ENCODE measurements at regions not wholly inside any gene's neighbourhood (a gene's known extent, or its start where the extent isn't known, plus 50 kb on each side); places are given as distances from the start of the nearest gene placed in this dataset.
"Not testable (repeated sequence)": the region's sequence is repeated elsewhere in the genome, so short reads cannot be mapped to it uniquely, and the experiment has no call there.

- no peaks in the 10 kb centered on the region for H3K9me3 ChIP-seq
- 71 to 80% (median 73%) methylated on average over 3 of the region's 3 CpGs for WGBS, 5 donors
- H3K27me3 ChIP-seq (replicated peaks in 1 of 7): no peaks in the 10 kb centered on the region
- H3K4me3 ChIP-seq: no peak overlapping the region
- peaks cover 0 to 7% (median 0%) of the 10 kb centered on the region in 6 donors for H3K4me1 ChIP-seq
- no peak for DNase-seq
- no peaks in the 10 kb centered on the region for H3K36me3 ChIP-seq
- H3K27ac ChIP-seq: no peak overlapping the region
- intact Hi-C loops (cut with DNase I; ENCODE audit: low total_unique reads): no loop called here
- TF ChIP-seq, protein P1, sequence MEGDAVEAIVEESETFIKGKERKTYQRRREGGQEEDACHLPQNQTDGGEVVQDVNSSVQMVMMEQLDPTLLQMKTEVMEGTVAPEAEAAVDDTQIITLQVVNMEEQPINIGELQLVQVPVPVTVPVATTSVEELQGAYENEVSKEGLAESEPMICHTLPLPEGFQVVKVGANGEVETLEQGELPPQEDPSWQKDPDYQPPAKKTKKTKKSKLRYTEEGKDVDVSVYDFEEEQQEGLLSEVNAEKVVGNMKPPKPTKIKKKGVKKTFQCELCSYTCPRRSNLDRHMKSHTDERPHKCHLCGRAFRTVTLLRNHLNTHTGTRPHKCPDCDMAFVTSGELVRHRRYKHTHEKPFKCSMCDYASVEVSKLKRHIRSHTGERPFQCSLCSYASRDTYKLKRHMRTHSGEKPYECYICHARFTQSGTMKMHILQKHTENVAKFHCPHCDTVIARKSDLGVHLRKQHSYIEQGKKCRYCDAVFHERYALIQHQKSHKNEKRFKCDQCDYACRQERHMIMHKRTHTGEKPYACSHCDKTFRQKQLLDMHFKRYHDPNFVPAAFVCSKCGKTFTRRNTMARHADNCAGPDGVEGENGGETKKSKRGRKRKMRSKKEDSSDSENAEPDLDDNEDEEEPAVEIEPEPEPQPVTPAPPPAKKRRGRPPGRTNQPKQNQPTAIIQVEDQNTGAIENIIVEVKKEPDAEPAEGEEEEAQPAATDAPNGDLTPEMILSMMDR (IDR thresholded peaks at IDR 0.05 in 8 of 11, conservative IDR thresholded peaks at IDR 0.05 in 3 of 11): no peak
- TF ChIP-seq POLR2AphosphoS5 (IDR thresholded peaks at IDR 0.05): no peak
- TF ChIP-seq POLR2A (IDR thresholded peaks at IDR 0.05): no peak
These were observed 124.1 kb downstream of the ZNF365 start for GRCh38 chr10:62498271-62498670.

GRCh38 chr10:62500116-62500515 lies 125.9 kb downstream of the ZNF365 start:
- H3K27me3 ChIP-seq (replicated peaks in 1 of 7); H3K36me3 ChIP-seq; DNase-seq; H3K9me3 ChIP-seq; intact Hi-C loops (cut with DNase I; ENCODE audit: low total_unique reads); H3K4me3 ChIP-seq; H3K27ac ChIP-seq; H3K4me1 ChIP-seq: not testable (repeated sequence)
- WGBS, 5 donors: 60 to 80% (median 65%) methylated on average over 3 to 5 of the region's 5 CpGs

DNA sequence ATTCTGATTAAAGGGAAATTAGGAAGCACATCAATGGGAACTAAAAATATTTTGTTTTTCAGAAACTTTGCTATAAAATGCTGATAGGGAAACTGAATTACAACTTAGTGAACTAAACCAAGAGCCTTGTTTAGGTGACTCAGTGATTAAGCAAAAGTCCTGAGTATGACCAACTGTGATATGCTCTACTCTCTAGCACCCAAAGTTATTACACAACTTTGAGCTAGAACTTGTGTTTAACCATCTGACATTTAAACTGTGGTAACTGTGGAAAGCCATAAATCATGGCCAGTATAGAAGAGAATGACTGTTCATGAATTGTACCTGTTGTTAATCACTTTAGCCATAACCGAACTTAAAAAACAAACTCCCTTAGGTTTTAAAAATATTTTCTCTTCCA lies 127.4 kb downstream of the ZNF365 start:
- H3K9me3 ChIP-seq: no peaks in the 10 kb centered on the region
- intact Hi-C loops (cut with DNase I; ENCODE audit: low total_unique reads): no loop called here
- TF ChIP-seq, protein P1 (IDR thresholded peaks at IDR 0.05 in 8 of 11, conservative IDR thresholded peaks at IDR 0.05 in 3 of 11): no peak
- TF ChIP-seq POLR2A (IDR thresholded peaks at IDR 0.05): no peak
- TF ChIP-seq POLR2AphosphoS5 (IDR thresholded peaks at IDR 0.05): no peak
- WGBS, 5 donors: 42 to 85% (median 73%) methylated on average over 1 of the region's 1 CpG
- DNase-seq: no peak
- H3K4me1 ChIP-seq: peaks cover 0 to 8% (median 0%) of the 10 kb centered on the region in 6 donors
- H3K27me3 ChIP-seq (replicated peaks in 1 of 7): no peaks in the 10 kb centered on the region
- H3K4me3 ChIP-seq: no peak overlapping the region
- no peak overlapping the region for H3K27ac ChIP-seq
- no peaks in the 10 kb centered on the region for H3K36me3 ChIP-seq

DNA sequence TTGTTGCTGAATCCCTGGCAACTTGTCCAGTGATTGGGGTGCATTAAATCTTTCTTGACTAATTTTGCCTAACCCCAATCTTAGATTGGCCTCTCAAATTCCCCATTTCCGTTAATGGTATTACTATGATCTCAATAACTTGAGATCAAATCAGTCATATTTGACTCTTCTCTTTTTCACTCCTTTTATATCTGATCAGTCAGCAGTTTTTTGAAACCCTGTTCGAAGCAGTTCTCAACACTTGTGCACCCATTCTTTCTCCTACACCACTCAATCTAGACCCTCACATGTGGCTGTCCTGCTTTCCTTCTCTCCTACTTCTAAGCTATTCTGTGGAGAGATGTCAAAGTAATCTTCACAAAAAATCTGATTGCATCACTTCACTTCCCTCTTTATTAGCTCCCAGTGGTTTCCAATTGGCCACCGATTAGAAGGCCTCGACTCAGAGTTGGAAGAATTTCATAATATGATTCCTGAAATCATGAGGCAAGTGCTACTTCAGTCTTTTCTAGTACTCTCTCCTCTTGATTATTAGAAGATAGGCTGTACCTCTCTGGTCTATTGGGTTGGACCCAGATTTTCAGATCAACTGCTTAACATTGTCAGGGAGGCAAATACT lies 128.9 kb downstream of the ZNF365 start:
- no peak for DNase-seq
- TF ChIP-seq POLR2A (IDR thresholded peaks at IDR 0.05) (no peak), POLR2AphosphoS5 (IDR thresholded peaks at IDR 0.05) (no peak)
- TF ChIP-seq, protein P1 (IDR thresholded peaks at IDR 0.05 in 8 of 11, conservative IDR thresholded peaks at IDR 0.05 in 3 of 11): no peak
- intact Hi-C loops (cut with DNase I; ENCODE audit: low total_unique reads): no loop called here
- WGBS, 5 donors: 52 to 84% (median 71%) methylated on average over 4 of the region's 4 CpGs
- Histone ChIP-seq H3K9me3 (no peaks in the 10 kb centered on the region), H3K4me3 (no peak overlapping the region), H3K27ac (no peak overlapping the region), H3K36me3 (no peaks in the 10 kb centered on the region), H3K4me1 (peaks cover 0 to 14% (median 0%) of the 10 kb centered on the region in 6 donors), H3K27me3 (replicated peaks in 1 of 7) (no peaks in the 10 kb centered on the region)

DNA sequence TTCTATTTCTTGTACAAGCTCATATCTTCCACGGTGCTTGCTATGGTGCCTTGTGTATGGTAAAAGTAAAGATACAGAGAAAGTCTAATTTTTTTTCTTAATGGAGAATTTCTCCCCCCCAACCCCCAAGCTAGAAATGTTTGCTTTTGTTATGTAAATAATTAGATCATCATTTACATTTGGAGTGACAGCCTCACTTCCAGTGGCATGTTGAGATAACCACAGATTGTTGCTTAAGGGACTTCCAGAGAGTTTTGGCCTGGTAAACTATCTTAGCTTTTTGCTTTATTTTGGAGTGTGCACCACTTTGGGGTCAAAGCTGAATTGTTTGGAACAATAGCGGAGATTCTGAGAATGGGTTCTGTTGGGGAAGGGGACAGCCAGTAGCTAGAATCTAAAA lies 129.7 kb downstream of the ZNF365 start:
- Histone ChIP-seq H3K27ac (no peak overlapping the region), H3K9me3 (no peaks in the 10 kb centered on the region), H3K36me3 (no peaks in the 10 kb centered on the region), H3K4me3 (no peak overlapping the region), H3K4me1 (peaks cover 0 to 14% (median 0%) of the 10 kb centered on the region in 6 donors), H3K27me3 (replicated peaks in 1 of 7) (no peaks in the 10 kb centered on the region)
- TF ChIP-seq POLR2A (IDR thresholded peaks at IDR 0.05): no peak
- TF ChIP-seq, protein P1 (IDR thresholded peaks at IDR 0.05 in 8 of 11, conservative IDR thresholded peaks at IDR 0.05 in 3 of 11): no peak
- TF ChIP-seq POLR2AphosphoS5 (IDR thresholded peaks at IDR 0.05): no peak
- DNase-seq: no peak
- intact Hi-C loops (cut with DNase I; ENCODE audit: low total_unique reads): no loop called here
- WGBS, 5 donors: 79 to 94% (median 89%) methylated on average over 2 of the region's 2 CpGs

Measured in spleen (tissue), 11 donors.